Thyroid gland (tissue), 4 donors: ENCODE measurements at regions not wholly inside any gene's neighbourhood (a gene's known extent, or its start where the extent isn't known, plus 50 kb on each side); places are given as distances from the start of the nearest gene placed in this dataset.

Source experiments
- DNase-seq, 2 donors: peaks; one replicate each; pipeline ENCODE4 v3.0.0-alpha.2; 2019
- H3K27ac ChIP-seq, 3 donors: fragments of 200-600 bp; sonication (generic); 1 replicate in 2 of 3; 2 replicates in 1 of 3; pipeline ENCODE4 v1.5.1; 2016 to 2019; ENCODE audit warnings: mild to moderate bottlenecking in 1 of 3, moderate library complexity in 1 of 3
- H3K27me3 ChIP-seq: fragments of 200-600 bp; sonication (generic); one replicate; pipeline ENCODE4 v1.5.1; 2019
- H3K36me3 ChIP-seq, 2 donors: fragments of 200-600 bp; sonication (generic); one replicate each; pipeline ENCODE4 v1.5.1; 2016 to 2019
- H3K4me1 ChIP-seq, 2 donors: fragments of 200-600 bp; sonication (generic); one replicate each; pipeline ENCODE4 v1.5.1; 2017 to 2019
- H3K4me3 ChIP-seq, 3 donors: fragments of 200-600 bp; sonication (generic); replicated peaks in 1 of 3; 1 replicate in 2 of 3; 2 replicates in 1 of 3; pipeline ENCODE4 v1.5.1; 2016; ENCODE audit warnings: mild to moderate bottlenecking in 1 of 3
- H3K9me3 ChIP-seq: fragments of 200-600 bp; sonication (generic); one replicate; pipeline ENCODE4 v1.5.1; 2017
- CTCF ChIP-seq, 6 experiments: fragments of 200-600 bp in 3 of 6; fragments of 450-650 bp in 3 of 6; sonication (generic) in 3 of 6; IDR thresholded peaks; one replicate each; pipeline ENCODE4 v1.5.1; 2016 to 2019; ENCODE audit warnings: antibody characterized with exemption in 6 of 6, mild to moderate bottlenecking in 2 of 6, inconsistent platforms in 1 of 6, moderate library complexity in 1 of 6
- POLR2A ChIP-seq, 2 donors: fragments of 450-650 bp; IDR thresholded peaks; one replicate each; pipeline ENCODE4 v1.6.1; 2017; ENCODE audit warnings: antibody characterized with exemption in 2 of 2, mild to moderate bottlenecking in 2 of 2, moderate library complexity in 1 of 2
- WGBS, 2 donors: methylation state at CpG; one replicate each; pipeline ENCODE4 v1.1.5; 2017; 5-methylcytosine and 5-hydroxymethylcytosine counted together
- intact Hi-C: fragments of 100-400 bp; cut with DNase I; formaldehyde crosslinking; loops from one replicate; pipeline ENCODE4 v1.15.1; 2023

GRCh38 chr15:38746211-38746610 lies 181.6 kb upstream of the RASGRP1 start:
- DNase-seq, result no peak
- no peaks in the 10 kb centered on the region for H3K36me3 ChIP-seq
- H3K27me3 ChIP-seq, result peaks cover 4% of the 10 kb centered on the region
- 92 to 96% methylated on average over 1 of the region's 1 CpG for WGBS, 2 donors
- H3K9me3 ChIP-seq, result no peaks in the 10 kb centered on the region
- no peak overlapping the region for H3K27ac ChIP-seq
- no peak overlapping the region for H3K4me3 ChIP-seq
- peaks cover 2 to 7% of the 10 kb centered on the region in 2 donors for H3K4me1 ChIP-seq
- intact Hi-C loops, result no loop called here
- TF ChIP-seq POLR2A (IDR thresholded peaks at IDR 0.05) (no peak), CTCF (IDR thresholded peaks at IDR 0.05) (no peak)

GRCh38 chr15:38748710-38749109 lies 184.1 kb upstream of the RASGRP1 start:
- peaks cover 4 to 16% of the 10 kb centered on the region in 2 donors for H3K4me1 ChIP-seq
- no peak for TF ChIP-seq CTCF (IDR thresholded peaks at IDR 0.05)
- TF ChIP-seq POLR2A (IDR thresholded peaks at IDR 0.05), result no peak
- H3K27ac ChIP-seq, result no peak overlapping the region
- no peak overlapping the region for H3K4me3 ChIP-seq
- H3K9me3 ChIP-seq, result no peaks in the 10 kb centered on the region
- intact Hi-C loops, result no loop called here
- H3K27me3 ChIP-seq, result peaks cover 4% of the 10 kb centered on the region
- DNase-seq, result no peak
- no peaks in the 10 kb centered on the region for H3K36me3 ChIP-seq
- 95 to 98% methylated on average over 2 of the region's 2 CpGs for WGBS, 2 donors

GRCh38 chr15:38750786-38751185 lies 186.2 kb upstream of the RASGRP1 start:
- 25 to 35% methylated on average over 5 of the region's 5 CpGs for WGBS, 2 donors
- peaks cover 8% of the 10 kb centered on the region for H3K27me3 ChIP-seq

GRCh38 chr15:38755718-38756117 lies 191.1 kb upstream of the RASGRP1 start:
- no peak for TF ChIP-seq CTCF (IDR thresholded peaks at IDR 0.05)
- peaks cover 9% of the 10 kb centered on the region for H3K27me3 ChIP-seq
- no peak overlapping the region for H3K27ac ChIP-seq
- no peaks in the 10 kb centered on the region for H3K36me3 ChIP-seq
- no peak overlapping the region for H3K4me3 ChIP-seq
- no peak for DNase-seq
- intact Hi-C loops, result no loop called here
- peaks cover 15 to 17% of the 10 kb centered on the region in 2 donors for H3K4me1 ChIP-seq
- WGBS, 2 donors, result 91 to 93% methylated on average over 2 of the region's 2 CpGs
- no peaks in the 10 kb centered on the region for H3K9me3 ChIP-seq

More at GRCh38 chr15:38750786-38751185, 186.2 kb upstream of the RASGRP1 start:
- H3K27ac ChIP-seq, result no peak overlapping the region
- no peaks in the 10 kb centered on the region for H3K9me3 ChIP-seq
- intact Hi-C loops, result no loop called here
- peaks cover 15 to 22% of the 10 kb centered on the region in 2 donors for H3K4me1 ChIP-seq
- peak; percentile 80 to 85 for DNase-seq
- no peak for TF ChIP-seq CTCF (IDR thresholded peaks at IDR 0.05)
- no peak for TF ChIP-seq POLR2A (IDR thresholded peaks at IDR 0.05)
- no peak overlapping the region for H3K4me3 ChIP-seq
- H3K36me3 ChIP-seq, result no peaks in the 10 kb centered on the region

GRCh38 chr15:38756441-38756840 lies 191.8 kb upstream of the RASGRP1 start:
- TF ChIP-seq CTCF (IDR thresholded peaks at IDR 0.05), result no peak
- no peak for TF ChIP-seq POLR2A (IDR thresholded peaks at IDR 0.05)
- DNase-seq, result no peak
- no peak overlapping the region for H3K27ac ChIP-seq
- intact Hi-C loops, result no loop called here
- H3K4me1 ChIP-seq, result peaks cover 12 to 13% of the 10 kb centered on the region in 2 donors
- no peaks in the 10 kb centered on the region for H3K36me3 ChIP-seq
- no peaks in the 10 kb centered on the region for H3K9me3 ChIP-seq
- 93 to 96% methylated on average over 5 of the region's 5 CpGs for WGBS, 2 donors
- H3K27me3 ChIP-seq, result peaks cover 9% of the 10 kb centered on the region
- no peak overlapping the region for H3K4me3 ChIP-seq
